HuH-7.5 (cell line): ENCODE measurements at regions not wholly inside any gene's neighbourhood (a gene's known extent, or its start where the extent isn't known, plus 50 kb on each side); places are given as distances from the start of the nearest gene placed in this dataset.
"Not testable (repeated sequence)": the region's sequence is repeated elsewhere in the genome, so short reads cannot be mapped to it uniquely, and the experiment has no call there.

Experiments used
- DNase-seq: peaks from one replicate; pipeline ENCODE4 v3.0.0; 2011; ENCODE audit warnings: low spot score

DNA sequence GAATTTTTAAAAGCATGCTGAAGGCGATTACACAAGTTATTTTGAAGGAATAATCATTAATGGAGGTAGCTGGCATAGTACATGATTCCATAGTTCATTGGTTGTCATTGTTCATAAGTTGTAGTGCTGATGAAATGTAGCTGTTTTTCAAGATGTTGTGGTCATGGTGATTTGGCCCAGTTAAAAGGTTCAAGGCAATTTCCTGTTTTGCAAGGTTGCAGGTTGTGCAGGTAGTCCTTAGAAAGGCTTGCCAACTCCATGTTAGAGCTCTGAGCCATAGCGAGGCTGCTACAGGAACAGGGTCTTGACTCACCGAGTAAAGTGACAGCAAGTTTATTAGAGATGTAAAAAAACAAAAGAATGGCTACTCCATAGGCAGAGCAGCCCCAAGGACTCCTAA, 95.8 kb upstream of the CHORDC1 start:
- DNase-seq, result no peak

DNA sequence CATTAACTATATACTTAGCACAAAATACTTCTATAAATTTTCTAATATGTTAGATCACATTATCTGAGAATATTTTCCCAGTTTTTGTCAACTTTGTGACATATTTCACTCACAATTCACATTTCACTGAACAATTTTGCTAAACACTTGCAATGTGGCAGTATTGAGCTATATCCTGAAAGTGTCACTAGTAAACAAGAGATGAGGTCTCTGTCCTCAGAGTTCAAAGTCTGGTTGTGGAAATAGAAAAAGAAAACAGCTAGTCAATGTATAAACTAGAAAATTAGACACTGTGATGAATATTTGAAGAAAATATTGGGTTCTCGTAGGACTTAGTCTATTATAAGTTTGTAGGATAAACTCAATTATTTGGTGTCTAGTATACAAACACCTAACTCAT, 87.4 kb upstream of the CHORDC1 start:
- DNase-seq, result no peak

DNA sequence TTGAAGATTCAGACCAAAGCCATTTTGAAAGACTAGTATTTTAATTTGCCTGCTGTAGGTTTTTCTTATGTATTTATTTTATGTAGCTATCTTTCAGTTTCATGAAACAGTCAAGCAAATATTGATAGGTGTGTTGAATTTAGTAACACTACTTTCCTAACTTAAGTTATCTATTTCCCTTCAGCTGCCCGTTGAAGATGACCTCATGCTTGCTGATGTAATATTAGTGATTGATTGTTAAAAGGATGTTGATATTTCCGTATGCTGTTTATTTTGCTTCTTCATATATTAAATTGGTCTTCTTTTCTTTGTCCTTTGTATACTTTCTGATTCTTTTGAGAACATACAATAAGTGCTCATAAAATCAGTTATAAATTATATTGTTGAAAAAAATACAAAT, 86.8 kb upstream of the CHORDC1 start:
- DNase-seq, result no peak

DNA sequence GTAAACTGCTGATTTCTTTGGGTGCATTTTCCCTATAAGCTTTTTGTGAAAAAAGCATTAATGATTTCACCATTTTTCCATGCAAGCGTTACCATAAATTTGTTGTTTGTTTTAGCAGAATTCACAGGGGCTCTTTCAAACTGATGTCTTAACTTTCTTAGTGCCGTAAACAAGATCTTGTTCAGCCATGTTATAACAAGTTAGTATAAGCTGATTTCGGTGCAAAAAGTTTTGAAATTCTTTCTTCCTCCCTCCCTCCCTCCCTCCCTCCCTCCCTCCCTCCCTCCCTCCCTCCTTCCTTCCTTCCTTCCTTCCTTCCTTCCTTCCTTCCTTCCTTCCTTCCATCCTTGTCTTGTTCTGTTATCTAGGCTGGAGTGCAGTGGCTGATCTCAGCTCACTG, 71.7 kb upstream of the CHORDC1 start:
- no peak for DNase-seq

DNA sequence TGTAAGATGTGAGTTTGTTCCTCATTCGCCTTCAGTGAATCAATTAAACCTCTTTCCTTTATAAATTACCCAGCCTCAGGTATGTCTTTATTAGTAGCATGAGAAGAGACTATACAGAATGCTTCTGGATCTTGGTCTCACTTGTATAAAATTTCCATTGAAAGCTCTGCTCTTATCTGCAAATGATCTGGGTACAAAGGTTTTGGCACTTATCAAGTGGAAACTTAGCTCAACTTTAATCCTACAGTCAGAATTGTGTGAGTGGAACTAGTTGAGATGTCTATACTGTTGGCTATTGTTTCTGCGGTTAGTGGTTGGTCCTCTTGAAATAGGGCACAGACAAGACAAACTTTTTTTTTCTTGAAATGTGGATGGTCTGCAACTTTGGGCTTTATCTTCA, 71.2 kb upstream of the CHORDC1 start:
- no peak for DNase-seq

DNA sequence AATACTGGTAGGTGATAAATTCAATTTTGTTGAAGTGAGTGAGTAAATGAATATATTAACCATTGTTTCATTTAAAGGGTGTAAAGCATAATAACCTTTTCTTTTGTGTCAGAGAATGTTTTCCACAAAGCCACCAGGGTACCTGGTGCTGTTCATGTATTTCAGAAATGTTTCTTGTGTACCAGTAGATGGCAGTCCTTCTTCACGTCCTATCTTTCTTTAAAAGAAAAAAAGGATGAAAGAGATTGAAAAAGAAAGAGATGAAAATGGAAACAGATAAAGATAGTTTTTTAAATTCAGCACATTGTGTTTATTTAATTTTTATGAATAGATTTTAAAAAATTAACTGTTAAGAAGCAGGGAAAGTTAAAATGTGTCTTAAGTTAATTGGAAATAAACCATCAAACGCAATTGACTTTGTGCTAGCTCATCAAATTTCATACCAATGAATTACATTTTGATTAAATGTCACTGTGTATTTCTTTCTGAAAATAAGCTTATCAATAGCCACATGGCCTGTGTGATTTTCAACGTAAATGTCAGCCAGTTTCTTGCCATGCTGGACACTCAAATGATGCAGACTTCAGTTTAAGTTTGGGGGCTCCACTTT, 65.5 kb upstream of the CHORDC1 start:
- DNase-seq, result peak; percentile 20

DNA sequence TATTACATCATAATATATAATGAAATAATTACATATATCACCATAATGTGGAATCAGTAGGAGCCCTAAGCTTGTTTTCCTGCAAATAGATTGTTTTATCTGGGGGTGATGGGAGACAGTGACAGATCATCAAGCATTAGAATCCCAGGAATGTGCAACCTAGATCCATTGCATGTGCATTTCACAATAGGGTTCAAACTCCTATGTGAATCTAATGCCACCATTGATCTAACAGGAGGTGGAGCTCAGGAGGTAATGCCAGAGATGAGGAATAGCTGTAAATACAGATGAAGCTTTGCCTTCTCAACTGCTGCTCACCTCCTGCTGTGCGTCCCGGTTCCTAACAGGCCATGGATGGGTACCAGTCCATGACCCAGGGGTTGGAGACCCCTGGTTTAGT, 63.8 kb upstream of the CHORDC1 start:
- DNase-seq, result no peak

DNA sequence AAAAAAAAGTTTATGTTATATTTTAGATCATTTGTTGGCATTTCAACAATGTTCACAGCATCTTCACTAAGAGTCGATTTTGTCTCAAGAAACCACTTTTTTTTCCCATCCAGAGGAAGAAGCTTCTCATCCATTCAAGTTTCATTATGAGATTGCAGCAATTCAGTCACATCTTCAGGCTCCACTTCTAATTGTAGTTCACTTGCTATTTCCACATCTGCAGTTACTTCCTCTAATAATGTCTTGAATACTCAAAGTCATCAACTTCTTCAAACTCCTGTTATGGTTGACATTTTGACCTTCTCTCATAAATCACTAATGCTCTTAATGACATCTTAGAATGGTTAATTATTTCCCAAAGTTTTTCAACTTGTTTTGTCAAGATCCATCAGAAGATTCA, 61.3 kb upstream of the CHORDC1 start:
- DNase-seq, result no peak

DNA sequence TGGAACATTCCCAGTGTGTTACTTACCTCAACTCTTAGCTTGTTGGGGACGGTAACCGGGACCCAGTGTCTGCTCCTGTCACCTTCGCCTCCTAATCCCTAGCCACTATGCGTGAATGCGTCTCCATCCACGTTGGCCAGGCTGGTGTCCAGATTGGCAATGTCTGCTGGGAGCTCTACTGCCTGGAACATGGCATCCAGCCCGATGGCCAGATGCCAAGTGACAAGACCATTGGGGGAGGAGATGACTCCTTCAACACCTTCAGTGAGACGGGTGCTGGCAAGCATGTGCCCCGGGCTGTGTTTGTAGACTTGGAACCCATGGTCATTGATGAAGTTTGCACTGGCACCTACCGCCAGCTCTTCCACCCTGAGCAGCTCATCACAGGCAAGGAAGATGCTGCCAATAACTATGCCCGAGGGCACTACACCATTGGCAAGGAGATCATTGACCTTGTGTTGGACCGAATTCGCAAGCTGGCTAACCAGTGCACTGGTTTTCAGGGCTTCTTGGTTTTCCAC, 59.8 kb upstream of the CHORDC1 start:
- not testable (repeated sequence) for DNase-seq

DNA sequence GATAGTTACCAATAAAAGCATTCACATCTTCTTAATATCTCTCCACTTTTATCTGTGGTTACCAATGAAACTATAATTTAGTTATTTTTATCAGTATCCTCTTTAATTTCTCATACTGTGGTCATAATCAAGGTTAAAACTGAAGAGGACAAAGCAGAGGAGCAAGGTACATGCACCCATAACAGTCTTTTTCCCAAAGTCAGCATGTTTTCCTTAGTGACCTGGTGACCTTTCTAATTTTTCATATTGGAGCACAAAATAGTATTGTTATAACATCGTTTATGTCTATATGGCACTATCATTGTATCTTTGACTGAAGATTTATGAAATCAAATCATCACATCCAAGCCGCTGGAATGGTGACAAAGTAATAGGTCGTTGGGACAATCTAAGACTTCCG, 51.5 kb upstream of the CHORDC1 start:
- no peak for DNase-seq
